Loucy (cell line): ENCODE measurements at regions not wholly inside any gene's neighbourhood (a gene's known extent, or its start where the extent isn't known, plus 50 kb on each side); places are given as distances from the start of the nearest gene placed in this dataset.
A peak's percentile ranks its signal among the peaks of the same experiment; 100 is the strongest.

Experiments
- H2AFZ ChIP-seq: fragments of 200-600 bp; sonication (generic); 2 replicates; pipeline ENCODE4 v1.6.0; 2016; ENCODE audit warnings: antibody characterized with exemption, mild to moderate bottlenecking, low read length, moderate library complexity
- H3F3A ChIP-seq: fragments of 200-600 bp; 2 replicates; pipeline ENCODE4 v1.6.0; 2016; ENCODE audit warnings: antibody characterized with exemption, low read depth, mild to moderate bottlenecking
- H3K27me3 ChIP-seq: fragments of 200-600 bp; sonication (generic); 2 replicates; pipeline ENCODE4 v1.6.1; 2014; ENCODE audit warnings: low read length, mild to moderate bottlenecking; ENCODE audit not compliant: insufficient read depth, poor library complexity, severe bottlenecking
- H3K36me3 ChIP-seq: fragments of 200-600 bp; sonication (generic); 2 replicates; pipeline ENCODE4 v1.6.1; 2016; ENCODE audit warnings: low read length; ENCODE audit not compliant: insufficient read depth
- H3K4me1 ChIP-seq: fragments of 200-600 bp; sonication (generic); 2 replicates; pipeline ENCODE4 v1.5.1; 2014; ENCODE audit warnings: low read length, mild to moderate bottlenecking; ENCODE audit not compliant: insufficient read depth, poor library complexity, severe bottlenecking
- H3K4me2 ChIP-seq: fragments of 200-600 bp; sonication (generic); 2 replicates; pipeline ENCODE4 v1.6.0; 2014; ENCODE audit warnings: antibody characterized with exemption, low read length, low read depth, mild to moderate bottlenecking; ENCODE audit not compliant: poor library complexity, severe bottlenecking
- H3K4me3 ChIP-seq: fragments of 200-600 bp; sonication (generic); 2 replicates; pipeline ENCODE4 v1.5.1; 2014; ENCODE audit warnings: low read length, mild to moderate bottlenecking, mixed read lengths; ENCODE audit not compliant: poor library complexity, severe bottlenecking
- H3K79me2 ChIP-seq: fragments of 200-600 bp; sonication (generic); 2 replicates; pipeline ENCODE4 v1.6.1; 2014; ENCODE audit warnings: low read length; ENCODE audit not compliant: insufficient read depth
- H3K9ac ChIP-seq: fragments of 200-600 bp; sonication (generic); 2 replicates; pipeline ENCODE4 v1.6.0; 2014; ENCODE audit warnings: mild to moderate bottlenecking, low read depth, low read length, moderate library complexity; ENCODE audit not compliant: poor library complexity, severe bottlenecking
- H3K9me2 ChIP-seq: fragments of 200-600 bp; sonication (generic); replicated peaks from 2 replicates; pipeline ENCODE4 v1.6.1; 2016; ENCODE audit warnings: low read depth, low read length, mixed read lengths
- H3K9me3 ChIP-seq: fragments of 200-600 bp; sonication (generic); 2 replicates; pipeline ENCODE4 v1.6.1; 2014; ENCODE audit warnings: mild to moderate bottlenecking, antibody characterized with exemption, low read length, low read depth; ENCODE audit not compliant: insufficient read depth
- H4K20me1 ChIP-seq: fragments of 200-600 bp; sonication (generic); 2 replicates; pipeline ENCODE4 v1.6.0; 2014; ENCODE audit warnings: antibody characterized with exemption, low read length, mild to moderate bottlenecking; ENCODE audit not compliant: insufficient read depth, poor library complexity, severe bottlenecking
- CTCF ChIP-seq: fragments of 200-600 bp; sonication (generic); conservative IDR thresholded peaks from 2 replicates; pipeline ENCODE4 v1.5.1; 2014; ENCODE audit warnings: mild to moderate bottlenecking, antibody characterized with exemption, low read length
- EZH2phosphoT487 ChIP-seq: fragments of 200-600 bp; IDR thresholded peaks from 2 replicates; pipeline ENCODE4 v1.6.1; 2018; ENCODE audit warnings: antibody characterized with exemption, mild to moderate bottlenecking, moderate library complexity, borderline replicate concordance

- Histone ChIP-seq H3K4me3 (no peak overlapping the region), H3K27me3 (no peaks in the 10 kb centered on the region), H3K4me1 (peaks cover 12% of the 10 kb centered on the region), H3K79me2 (no peaks in the 10 kb centered on the region), H4K20me1 (no peaks in the 10 kb centered on the region), H3K4me2 (no peak overlapping the region), H3K9me2 (no peaks in the 10 kb centered on the region), H3K36me3 (no peaks in the 10 kb centered on the region), H3K9ac (no peak overlapping the region), H2AFZ (no peak overlapping the region), H3F3A (no peaks in the 10 kb centered on the region), H3K9me3 (no peaks in the 10 kb centered on the region)
- TF ChIP-seq CTCF (peak; percentile 43), EZH2phosphoT487 (no peak)
Measured at GRCh38 chr15:24819680-24820079, 135.1 kb upstream of the SNRPN start.

- H3K9me3 ChIP-seq, result no peaks in the 10 kb centered on the region
- H2AFZ ChIP-seq, result no peak overlapping the region
- H3K9ac ChIP-seq, result no peak overlapping the region
- H3K4me2 ChIP-seq, result no peak overlapping the region
- H3F3A ChIP-seq, result no peaks in the 10 kb centered on the region
- no peaks in the 10 kb centered on the region for H3K4me1 ChIP-seq
- H3K36me3 ChIP-seq, result no peaks in the 10 kb centered on the region
- TF ChIP-seq CTCF, result no peak
- TF ChIP-seq EZH2phosphoT487, result no peak
- no peaks in the 10 kb centered on the region for H3K9me2 ChIP-seq
- no peaks in the 10 kb centered on the region for H3K79me2 ChIP-seq
- H3K27me3 ChIP-seq, result no peaks in the 10 kb centered on the region
- H4K20me1 ChIP-seq, result no peaks in the 10 kb centered on the region
- H3K4me3 ChIP-seq, result no peak overlapping the region
Measured at GRCh38 chr15:24823473-24823872, 131.3 kb upstream of the SNRPN start.

GRCh38 chr15:24832282-24832681 lies 122.5 kb upstream of the SNRPN start:
- Histone ChIP-seq H3K9me3 (no peaks in the 10 kb centered on the region), H3K79me2 (no peaks in the 10 kb centered on the region), H3K4me2 (no peak overlapping the region), H3K9me2 (no peaks in the 10 kb centered on the region), H3K4me1 (no peaks in the 10 kb centered on the region), H3F3A (no peaks in the 10 kb centered on the region), H3K4me3 (no peak overlapping the region), H2AFZ (no peak overlapping the region), H4K20me1 (no peaks in the 10 kb centered on the region), H3K9ac (no peak overlapping the region), H3K36me3 (no peaks in the 10 kb centered on the region), H3K27me3 (no peaks in the 10 kb centered on the region)
- TF ChIP-seq CTCF (no peak), EZH2phosphoT487 (no peak)
